ENCODE measurements at regions not wholly inside any gene's neighbourhood (a gene's known extent, or its start where the extent isn't known, plus 50 kb on each side); places are given as distances from the start of the nearest gene placed in this dataset.

GRCh38 chr20:52586660-52587059 is 385.5 kb upstream of the TSHZ2 start:
- TF ChIP-seq EZH2 (IDR thresholded peaks at IDR 0.05; ENCODE audit: borderline replicate concordance, insufficient read depth, low read length, poor library complexity, severe bottlenecking) (no peak), EP300 (conservative IDR thresholded peaks at IDR 0.05; ENCODE audit: poor library complexity, severe bottlenecking) (no peak), CTCF (IDR thresholded peaks at IDR 0.05; ENCODE audit: poor library complexity, severe bottlenecking) (no peak)
